HG02943 (cell line): ENCODE measurements at regions not wholly inside any gene's neighbourhood (a gene's known extent, or its start where the extent isn't known, plus 50 kb on each side); places are given as distances from the start of the nearest gene placed in this dataset.

Experiments
- ATAC-seq: cut with Tn5 transposase; IDR thresholded peaks from one replicate; pipeline ENCODE4 v1.9.1; 2021; ENCODE audit warnings: mild to moderate bottlenecking, low read depth, moderate library complexity; ENCODE audit not compliant: unreplicated experiment

GRCh38 chr10:78938695-78939672 lies 129.8 kb upstream of the ZMIZ1 start:
- no peak for ATAC-seq

- no peak for ATAC-seq
Measured at GRCh38 chr10:78942091-78942501, 126.7 kb upstream of the ZMIZ1 start.

- ATAC-seq, result no peak
Measured at GRCh38 chr10:78944723-78945312, 123.9 kb upstream of the ZMIZ1 start.

- no peak for ATAC-seq
Measured at GRCh38 chr10:78945838-78946237, 122.9 kb upstream of the ZMIZ1 start.

- no peak for ATAC-seq
Measured at GRCh38 chr10:78947226-78947625, 121.5 kb upstream of the ZMIZ1 start.

GRCh38 chr10:78947733-78948132 lies 121.0 kb upstream of the ZMIZ1 start:
- ATAC-seq, result no peak

- ATAC-seq, result no peak
Measured at GRCh38 chr10:78948621-78949030, 120.1 kb upstream of the ZMIZ1 start.

- no peak for ATAC-seq
Measured at GRCh38 chr10:78950656-78951587, 117.8 kb upstream of the ZMIZ1 start.

- no peak for ATAC-seq
Measured at GRCh38 chr10:78952030-78952429, 116.7 kb upstream of the ZMIZ1 start.

- ATAC-seq, result no peak
Measured at GRCh38 chr10:78952686-78953085, 116.1 kb upstream of the ZMIZ1 start.

- peak; percentile 67 for ATAC-seq
Measured at GRCh38 chr10:78953113-78953798, 115.5 kb upstream of the ZMIZ1 start.

- ATAC-seq, result no peak
Measured at GRCh38 chr10:78953799-78954297, 114.9 kb upstream of the ZMIZ1 start.

GRCh38 chr10:78954689-78955088 lies 114.1 kb upstream of the ZMIZ1 start:
- no peak for ATAC-seq

GRCh38 chr10:78955206-78955605 lies 113.6 kb upstream of the ZMIZ1 start:
- no peak for ATAC-seq

GRCh38 chr10:78956391-78956790 lies 112.4 kb upstream of the ZMIZ1 start:
- no peak for ATAC-seq

GRCh38 chr10:78957471-78958039 lies 111.2 kb upstream of the ZMIZ1 start:
- ATAC-seq, result no peak

GRCh38 chr10:78959217-78959923 lies 109.4 kb upstream of the ZMIZ1 start:
- no peak for ATAC-seq

GRCh38 chr10:78959924-78960285 lies 108.9 kb upstream of the ZMIZ1 start:
- ATAC-seq, result no peak

GRCh38 chr10:78960316-78960800 lies 108.4 kb upstream of the ZMIZ1 start:
- ATAC-seq, result no peak
